ENCODE measurements at regions not wholly inside any gene's neighbourhood (a gene's known extent, or its start where the extent isn't known, plus 50 kb on each side); places are given as distances from the start of the nearest gene placed in this dataset.

GRCh38 chr4:151822331-151822730 lies 61.5 kb upstream of the GATB start:
- DNase-seq, result no peak

GRCh38 chr4:151820004-151820403 lies 59.2 kb upstream of the GATB start:
- no peak for DNase-seq

GRCh38 chr4:151811403-151811802 lies 50.6 kb upstream of the GATB start:
- DNase-seq, result no peak
